Neutrophil (primary cell): ENCODE measurements at regions not wholly inside any gene's neighbourhood (a gene's known extent, or its start where the extent isn't known, plus 50 kb on each side); places are given as distances from the start of the nearest gene placed in this dataset.

Experiments used
- H3K27ac ChIP-seq: fragments of 200-600 bp; sonication (generic); 2 replicates; pipeline ENCODE4 v1.5.1; 2016; ENCODE audit warnings: mild to moderate bottlenecking, moderate library complexity
- H3K27me3 ChIP-seq: fragments of 200-600 bp; sonication (generic); 2 replicates; pipeline ENCODE4 v1.6.0; 2016; ENCODE audit warnings: mild to moderate bottlenecking
- H3K36me3 ChIP-seq: fragments of 200-600 bp; sonication (generic); 2 replicates; pipeline ENCODE4 v1.5.1; 2017
- H3K4me1 ChIP-seq, 2 experiments: fragments of 200-600 bp in 1 of 2; sonication (generic) in 1 of 2; 1 replicate in 1 of 2; 2 replicates in 1 of 2; pipeline versions ENCODE4 v1.5.1 to v1.6.1; 2013 to 2016; ENCODE audit warnings: low read depth in 1 of 2, low read length in 1 of 2, mild to moderate bottlenecking in 1 of 2, moderate library complexity in 1 of 2; ENCODE audit not compliant: control insufficient read depth in 1 of 2, insufficient read depth in 1 of 2
- H3K4me3 ChIP-seq, 2 experiments: fragments of 200-600 bp in 1 of 2; sonication (generic) in 1 of 2; 1 replicate in 1 of 2; 2 replicates in 1 of 2; pipeline ENCODE4 v1.5.1; 2013 to 2016; ENCODE audit warnings: low read depth in 1 of 2, low read length in 1 of 2, mild to moderate bottlenecking in 1 of 2, moderate library complexity in 1 of 2
- H3K9me3 ChIP-seq: fragments of 200-600 bp; sonication (generic); 2 replicates; pipeline ENCODE4 v1.5.1; 2016
- CTCF ChIP-seq: fragments of 200-600 bp; sonication (generic); IDR thresholded peaks from 2 replicates; pipeline ENCODE4 v1.5.1; 2016; ENCODE audit warnings: antibody characterized with exemption

- Histone ChIP-seq H3K36me3 (no peaks in the 10 kb centered on the region), H3K4me1 (no peaks in the 10 kb centered on the region), H3K27ac (no peak overlapping the region), H3K9me3 (no peaks in the 10 kb centered on the region), H3K27me3 (peaks cover 4% of the 10 kb centered on the region), H3K4me3 (no peak overlapping the region)
- TF ChIP-seq CTCF, result no peak
Measured at GRCh38 chr9:87197349-87198130, 250.2 kb upstream of the GAS1 start.

DNA sequence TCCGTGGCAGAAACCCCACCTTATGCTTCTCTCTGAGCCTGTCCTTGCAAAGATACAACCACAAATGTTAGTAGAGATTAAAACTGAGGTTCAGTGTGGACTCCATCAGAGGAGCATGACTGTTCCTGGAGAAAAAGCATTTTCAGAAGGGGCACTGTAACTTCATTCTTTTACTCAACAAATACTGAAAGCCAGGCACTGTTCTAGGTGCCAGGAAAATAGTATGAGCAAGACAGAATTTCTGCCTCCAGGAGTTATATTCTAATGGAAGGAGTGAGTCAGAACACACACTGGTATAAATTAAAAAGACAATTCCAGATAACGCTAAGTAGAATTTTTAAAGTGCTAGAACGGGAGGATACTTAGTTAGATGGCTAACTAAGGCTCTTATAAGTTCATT, 251.4 kb upstream of the GAS1 start:
- Histone ChIP-seq H3K4me1 (no peaks in the 10 kb centered on the region), H3K4me3 (no peak overlapping the region), H3K36me3 (no peaks in the 10 kb centered on the region), H3K9me3 (no peaks in the 10 kb centered on the region), H3K27ac (no peak overlapping the region), H3K27me3 (peaks cover 4% of the 10 kb centered on the region)
- TF ChIP-seq CTCF, result no peak

GRCh38 chr9:87199278-87199677, 252.0 kb upstream of the GAS1 start:
- H3K27me3 ChIP-seq, result peaks cover 4% of the 10 kb centered on the region
- TF ChIP-seq CTCF, result no peak
- H3K4me3 ChIP-seq, result no peak overlapping the region
- H3K9me3 ChIP-seq, result no peaks in the 10 kb centered on the region
- H3K36me3 ChIP-seq, result no peaks in the 10 kb centered on the region
- H3K27ac ChIP-seq, result no peak overlapping the region
- H3K4me1 ChIP-seq, result no peaks in the 10 kb centered on the region

GRCh38 chr9:87199782-87200181, 252.5 kb upstream of the GAS1 start:
- Histone ChIP-seq H3K4me3 (no peak overlapping the region), H3K36me3 (no peaks in the 10 kb centered on the region), H3K27ac (no peak overlapping the region), H3K27me3 (peaks cover 4% of the 10 kb centered on the region), H3K9me3 (no peaks in the 10 kb centered on the region), H3K4me1 (no peaks in the 10 kb centered on the region)
- TF ChIP-seq CTCF, result no peak

GRCh38 chr9:87201351-87201751, 254.0 kb upstream of the GAS1 start:
- no peaks in the 10 kb centered on the region for H3K36me3 ChIP-seq
- H3K4me3 ChIP-seq, result no peak overlapping the region
- H3K27ac ChIP-seq, result no peak overlapping the region
- H3K9me3 ChIP-seq, result no peaks in the 10 kb centered on the region
- H3K27me3 ChIP-seq, result no peaks in the 10 kb centered on the region
- TF ChIP-seq CTCF, result no peak
- no peaks in the 10 kb centered on the region for H3K4me1 ChIP-seq
